WTC11 (cell line): ENCODE measurements at regions not wholly inside any gene's neighbourhood (a gene's known extent, or its start where the extent isn't known, plus 50 kb on each side); places are given as distances from the start of the nearest gene placed in this dataset.

ENCODE experiments used
- ATAC-seq: fragments of 200-7000 bp; cut with Tn5 transposase; 2 replicates; pipeline ENCODE4 v1.10.0; 2021; ENCODE audit warnings: mild to moderate bottlenecking, moderate library complexity
- CTCF ChIA-PET: fragments of 300-600 bp; sonication (Branson Sonifier 250); formaldehyde crosslinking; loops from one replicate; lab custom pipeline; 2021; ENCODE audit warnings: antibody characterized with exemption; lab: Charles Lee
- POLR2A ChIA-PET: fragments of 350-600 bp; sonication (Branson Sonifier 250); formaldehyde crosslinking; loops from one replicate; lab custom pipeline; 2021; ENCODE audit warnings: antibody characterized with exemption; lab: Charles Lee
- DNase-seq: peaks from one replicate; pipeline ENCODE4 v3.0.0; 2021; ENCODE audit warnings: low spot score
- H3K27ac Mint-ChIP-seq: 2 replicates; pipeline ENCODE4 v1.8.0; 2021; ENCODE audit warnings: mixed read lengths
- H3K27me3 Mint-ChIP-seq: 2 replicates; pipeline ENCODE4 v1.8.0; 2021; ENCODE audit warnings: low read depth, mild to moderate bottlenecking, moderate library complexity, mixed read lengths
- H3K36me3 Mint-ChIP-seq: 2 replicates; pipeline ENCODE4 v1.8.0; 2021; ENCODE audit warnings: mixed read lengths
- H3K4me1 Mint-ChIP-seq: 2 replicates; pipeline ENCODE4 v1.8.0; 2022; ENCODE audit warnings: mixed read lengths
- H3K4me3 Mint-ChIP-seq: 2 replicates; pipeline ENCODE4 v1.8.0; 2021; ENCODE audit warnings: mild to moderate bottlenecking, moderate library complexity, mixed read lengths
- H3K9me3 Mint-ChIP-seq: 2 replicates; pipeline ENCODE4 v1.8.0; 2021; ENCODE audit warnings: mixed read lengths
- ESRRA ChIP-seq: sonication (generic); formaldehyde crosslinking; IDR thresholded peaks from 2 replicates; pipeline ENCODE4 v1.8.1; 2022; ENCODE audit warnings: mild to moderate bottlenecking, missing genetic modification reagents, borderline replicate concordance
- FOXJ3 ChIP-seq: sonication (generic); formaldehyde crosslinking; IDR thresholded peaks from 2 replicates; pipeline ENCODE4 v1.9.0; 2021; ENCODE audit warnings: missing genetic modification reagents, mild to moderate bottlenecking, borderline replicate concordance
- NFYB ChIP-seq: sonication (generic); formaldehyde crosslinking; conservative IDR thresholded peaks from 2 replicates; pipeline ENCODE4 v1.8.0; 2022; ENCODE audit warnings: low read depth, missing genetic modification reagents
- NR1H2 ChIP-seq: sonication (generic); formaldehyde crosslinking; IDR thresholded peaks from 2 replicates; pipeline ENCODE4 v1.9.0; 2021; ENCODE audit warnings: mild to moderate bottlenecking, moderate library complexity, missing genetic modification reagents
- RORB ChIP-seq: fragments of 250-450 bp; sonication (Bioruptor Pico); IDR thresholded peaks from 2 replicates; pipeline ENCODE4 v1.9.0; 2021; ENCODE audit warnings: mild to moderate bottlenecking
- SMAD3 ChIP-seq: sonication (generic); formaldehyde crosslinking; IDR thresholded peaks from 2 replicates; pipeline ENCODE4 v1.8.0; 2022; ENCODE audit warnings: missing genetic modification reagents, mild to moderate bottlenecking, borderline replicate concordance
- SMAD4 ChIP-seq: sonication (generic); formaldehyde crosslinking; IDR thresholded peaks from 2 replicates; pipeline ENCODE4 v1.8.0; 2022; ENCODE audit warnings: mild to moderate bottlenecking, missing genetic modification reagents
- SOX15 ChIP-seq: fragments of 250-450 bp; sonication (Bioruptor Pico); IDR thresholded peaks from 2 replicates; pipeline ENCODE4 v1.9.0; 2021; ENCODE audit warnings: mild to moderate bottlenecking
- TCF7 ChIP-seq: sonication (generic); formaldehyde crosslinking; IDR thresholded peaks from 2 replicates; pipeline ENCODE4 v1.8.0; 2022; ENCODE audit warnings: mild to moderate bottlenecking, low read depth, missing genetic modification reagents, moderate library complexity
- ZBTB21 ChIP-seq: sonication (generic); formaldehyde crosslinking; IDR thresholded peaks from 2 replicates; pipeline ENCODE4 v1.8.1; 2023; ENCODE audit warnings: mild to moderate bottlenecking, missing genetic modification reagents, borderline replicate concordance
- ZNF121 ChIP-seq: sonication (generic); formaldehyde crosslinking; IDR thresholded peaks from 2 replicates; pipeline ENCODE4 v1.8.0; 2023; ENCODE audit warnings: missing genetic modification reagents
- TF ChIP-seq, protein P1 (sequence below): sonication (generic); formaldehyde crosslinking; conservative IDR thresholded peaks from 2 replicates; pipeline ENCODE4 v1.8.1; 2023; ENCODE audit warnings: mild to moderate bottlenecking, low read depth, missing genetic modification reagents, moderate library complexity
- TF ChIP-seq, protein P2 (sequence below): fragments of 250-450 bp; sonication (Bioruptor Pico); IDR thresholded peaks from 2 replicates; pipeline ENCODE4 v1.9.0; 2021; ENCODE audit warnings: moderate library complexity, mild to moderate bottlenecking, inconsistent platforms, borderline replicate concordance
- TF ChIP-seq, protein P3 (sequence below): sonication (generic); formaldehyde crosslinking; IDR thresholded peaks from 2 replicates; pipeline ENCODE4 v1.8.0; 2023; ENCODE audit warnings: missing genetic modification reagents
- TF ChIP-seq, protein P4 (sequence below): fragments of 250-450 bp; sonication (Bioruptor Pico); IDR thresholded peaks from 2 replicates; pipeline ENCODE4 v1.8.0; 2021; ENCODE audit warnings: mild to moderate bottlenecking
- TF ChIP-seq, protein P5 (sequence below): sonication (generic); formaldehyde crosslinking; IDR thresholded peaks from 2 replicates; pipeline ENCODE4 v1.8.1; 2023; ENCODE audit warnings: mild to moderate bottlenecking, moderate library complexity, missing genetic modification reagents
- TF ChIP-seq, protein P6 (sequence below): fragments of 200-600 bp; IDR thresholded peaks from 2 replicates; pipeline ENCODE4 v1.8.0; 2022; ENCODE audit warnings: antibody characterized with exemption
- TF ChIP-seq, protein P7 (sequence below): sonication (generic); formaldehyde crosslinking; IDR thresholded peaks from 2 replicates; pipeline ENCODE4 v1.8.0; 2022; ENCODE audit warnings: missing genetic modification reagents

DNA sequence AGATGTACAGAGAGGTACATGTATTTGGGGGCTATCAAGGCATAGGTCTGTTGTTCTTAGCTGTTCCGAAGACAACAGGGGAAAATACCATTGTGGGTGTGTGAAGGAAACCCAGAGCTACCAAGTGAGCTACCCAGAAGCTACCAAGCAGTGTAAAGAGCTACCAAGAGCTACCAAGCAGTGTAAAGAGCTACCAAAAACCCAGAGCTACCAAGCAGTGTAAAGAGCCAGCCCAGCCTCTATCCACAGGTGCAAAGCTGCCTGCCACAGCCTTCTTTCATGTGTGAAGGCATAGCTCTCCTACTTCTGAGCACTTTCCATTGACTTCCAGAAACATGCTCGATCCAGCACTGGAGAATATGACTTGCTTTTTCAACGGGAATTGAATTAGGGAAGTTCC lies 145.7 kb downstream of the AKAP11 start (continued):
- no peak for TF ChIP-seq SMAD4 (CRISPR knock-in tag)
- TF ChIP-seq, protein P1, sequence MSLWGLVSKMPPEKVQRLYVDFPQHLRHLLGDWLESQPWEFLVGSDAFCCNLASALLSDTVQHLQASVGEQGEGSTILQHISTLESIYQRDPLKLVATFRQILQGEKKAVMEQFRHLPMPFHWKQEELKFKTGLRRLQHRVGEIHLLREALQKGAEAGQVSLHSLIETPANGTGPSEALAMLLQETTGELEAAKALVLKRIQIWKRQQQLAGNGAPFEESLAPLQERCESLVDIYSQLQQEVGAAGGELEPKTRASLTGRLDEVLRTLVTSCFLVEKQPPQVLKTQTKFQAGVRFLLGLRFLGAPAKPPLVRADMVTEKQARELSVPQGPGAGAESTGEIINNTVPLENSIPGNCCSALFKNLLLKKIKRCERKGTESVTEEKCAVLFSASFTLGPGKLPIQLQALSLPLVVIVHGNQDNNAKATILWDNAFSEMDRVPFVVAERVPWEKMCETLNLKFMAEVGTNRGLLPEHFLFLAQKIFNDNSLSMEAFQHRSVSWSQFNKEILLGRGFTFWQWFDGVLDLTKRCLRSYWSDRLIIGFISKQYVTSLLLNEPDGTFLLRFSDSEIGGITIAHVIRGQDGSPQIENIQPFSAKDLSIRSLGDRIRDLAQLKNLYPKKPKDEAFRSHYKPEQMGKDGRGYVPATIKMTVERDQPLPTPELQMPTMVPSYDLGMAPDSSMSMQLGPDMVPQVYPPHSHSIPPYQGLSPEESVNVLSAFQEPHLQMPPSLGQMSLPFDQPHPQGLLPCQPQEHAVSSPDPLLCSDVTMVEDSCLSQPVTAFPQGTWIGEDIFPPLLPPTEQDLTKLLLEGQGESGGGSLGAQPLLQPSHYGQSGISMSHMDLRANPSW (CRISPR knock-in tag), result no peak
- no peak for TF ChIP-seq SOX15 (CRISPR knock-in tag)
- no peak for TF ChIP-seq SMAD3 (CRISPR knock-in tag)
- TF ChIP-seq, protein P2, sequence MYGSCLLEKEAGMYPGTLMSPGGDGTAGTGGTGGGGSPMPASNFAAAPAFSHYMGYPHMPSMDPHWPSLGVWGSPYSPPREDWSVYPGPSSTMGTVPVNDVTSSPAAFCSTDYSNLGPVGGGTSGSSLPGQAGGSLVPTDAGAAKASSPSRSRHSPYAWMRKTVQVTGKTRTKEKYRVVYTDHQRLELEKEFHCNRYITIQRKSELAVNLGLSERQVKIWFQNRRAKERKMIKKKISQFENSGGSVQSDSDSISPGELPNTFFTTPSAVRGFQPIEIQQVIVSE (CRISPR knock-in tag), result no peak

DNA sequence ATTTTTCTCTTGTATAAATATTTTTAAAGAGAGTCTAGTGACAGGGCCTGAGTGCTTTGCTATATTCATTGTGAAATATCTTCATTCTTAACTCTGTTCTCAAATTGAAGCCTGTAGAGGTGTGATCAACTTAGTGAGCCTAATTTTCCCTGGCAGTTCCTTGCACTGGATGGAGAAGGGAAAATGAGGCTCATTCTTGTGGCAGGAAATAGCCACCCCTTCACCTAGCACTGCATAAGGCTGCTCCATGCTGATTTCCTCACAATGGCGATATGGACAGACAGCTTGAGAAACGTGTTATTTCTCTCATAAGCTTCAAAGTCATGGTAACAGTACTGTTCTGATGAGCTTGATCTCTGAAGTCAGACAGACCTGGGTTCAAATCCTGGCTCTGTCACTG lies 146.2 kb downstream of the AKAP11 start:
- POLR2A ChIA-PET, result interaction anchor here (0.6 kb wide), 1 partner anchor 384 kb away, joined by 8 read pairs; no protein-coding TSS in a partner anchor
- Mint-ChIP-seq H3K9me3 (peaks cover 7% of the 10 kb centered on the region), H3K36me3 (peaks cover under 1% of the 10 kb centered on the region; the same call in 1 of the 2 replicates), H3K4me1 (0 out of 2 replicates have a peak, but pooled peaks cover 3% of the 10 kb centered on the region), H3K27me3 (no peaks in the 10 kb centered on the region), H3K4me3 (no peak overlapping the region), H3K27ac (no peak overlapping the region)
- ATAC-seq, result no peak
- no peak for DNase-seq
- CTCF ChIA-PET, result no interaction called here
- TF ChIP-seq, protein P3, sequence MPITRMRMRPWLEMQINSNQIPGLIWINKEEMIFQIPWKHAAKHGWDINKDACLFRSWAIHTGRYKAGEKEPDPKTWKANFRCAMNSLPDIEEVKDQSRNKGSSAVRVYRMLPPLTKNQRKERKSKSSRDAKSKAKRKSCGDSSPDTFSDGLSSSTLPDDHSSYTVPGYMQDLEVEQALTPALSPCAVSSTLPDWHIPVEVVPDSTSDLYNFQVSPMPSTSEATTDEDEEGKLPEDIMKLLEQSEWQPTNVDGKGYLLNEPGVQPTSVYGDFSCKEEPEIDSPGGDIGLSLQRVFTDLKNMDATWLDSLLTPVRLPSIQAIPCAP (CRISPR knock-in tag), result no peak
- no peak for TF ChIP-seq ZBTB21 (CRISPR knock-in tag)
- no peak for TF ChIP-seq ZNF121 (CRISPR knock-in tag)
- TF ChIP-seq, protein P4, sequence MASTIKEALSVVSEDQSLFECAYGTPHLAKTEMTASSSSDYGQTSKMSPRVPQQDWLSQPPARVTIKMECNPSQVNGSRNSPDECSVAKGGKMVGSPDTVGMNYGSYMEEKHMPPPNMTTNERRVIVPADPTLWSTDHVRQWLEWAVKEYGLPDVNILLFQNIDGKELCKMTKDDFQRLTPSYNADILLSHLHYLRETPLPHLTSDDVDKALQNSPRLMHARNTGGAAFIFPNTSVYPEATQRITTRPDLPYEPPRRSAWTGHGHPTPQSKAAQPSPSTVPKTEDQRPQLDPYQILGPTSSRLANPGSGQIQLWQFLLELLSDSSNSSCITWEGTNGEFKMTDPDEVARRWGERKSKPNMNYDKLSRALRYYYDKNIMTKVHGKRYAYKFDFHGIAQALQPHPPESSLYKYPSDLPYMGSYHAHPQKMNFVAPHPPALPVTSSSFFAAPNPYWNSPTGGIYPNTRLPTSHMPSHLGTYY (CRISPR knock-in tag), result no peak
- TF ChIP-seq ESRRA, result no peak
- TF ChIP-seq NFYB (CRISPR knock-in tag), result no peak
- TF ChIP-seq, protein P5, sequence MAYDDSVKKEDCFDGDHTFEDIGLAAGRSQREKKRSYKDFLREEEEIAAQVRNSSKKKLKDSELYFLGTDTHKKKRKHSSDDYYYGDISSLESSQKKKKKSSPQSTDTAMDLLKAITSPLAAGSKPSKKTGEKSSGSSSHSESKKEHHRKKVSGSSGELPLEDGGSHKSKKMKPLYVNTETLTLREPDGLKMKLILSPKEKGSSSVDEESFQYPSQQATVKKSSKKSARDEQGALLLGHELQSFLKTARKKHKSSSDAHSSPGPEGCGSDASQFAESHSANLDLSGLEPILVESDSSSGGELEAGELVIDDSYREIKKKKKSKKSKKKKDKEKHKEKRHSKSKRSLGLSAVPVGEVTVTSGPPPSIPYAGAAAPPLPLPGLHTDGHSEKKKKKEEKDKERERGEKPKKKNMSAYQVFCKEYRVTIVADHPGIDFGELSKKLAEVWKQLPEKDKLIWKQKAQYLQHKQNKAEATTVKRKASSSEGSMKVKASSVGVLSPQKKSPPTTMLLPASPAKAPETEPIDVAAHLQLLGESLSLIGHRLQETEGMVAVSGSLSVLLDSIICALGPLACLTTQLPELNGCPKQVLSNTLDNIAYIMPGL (CRISPR knock-in tag), result no peak
- no peak for TF ChIP-seq NR1H2 (CRISPR knock-in tag)
- TF ChIP-seq FOXJ3 (CRISPR knock-in tag), result no peak
- TF ChIP-seq, protein P6, sequence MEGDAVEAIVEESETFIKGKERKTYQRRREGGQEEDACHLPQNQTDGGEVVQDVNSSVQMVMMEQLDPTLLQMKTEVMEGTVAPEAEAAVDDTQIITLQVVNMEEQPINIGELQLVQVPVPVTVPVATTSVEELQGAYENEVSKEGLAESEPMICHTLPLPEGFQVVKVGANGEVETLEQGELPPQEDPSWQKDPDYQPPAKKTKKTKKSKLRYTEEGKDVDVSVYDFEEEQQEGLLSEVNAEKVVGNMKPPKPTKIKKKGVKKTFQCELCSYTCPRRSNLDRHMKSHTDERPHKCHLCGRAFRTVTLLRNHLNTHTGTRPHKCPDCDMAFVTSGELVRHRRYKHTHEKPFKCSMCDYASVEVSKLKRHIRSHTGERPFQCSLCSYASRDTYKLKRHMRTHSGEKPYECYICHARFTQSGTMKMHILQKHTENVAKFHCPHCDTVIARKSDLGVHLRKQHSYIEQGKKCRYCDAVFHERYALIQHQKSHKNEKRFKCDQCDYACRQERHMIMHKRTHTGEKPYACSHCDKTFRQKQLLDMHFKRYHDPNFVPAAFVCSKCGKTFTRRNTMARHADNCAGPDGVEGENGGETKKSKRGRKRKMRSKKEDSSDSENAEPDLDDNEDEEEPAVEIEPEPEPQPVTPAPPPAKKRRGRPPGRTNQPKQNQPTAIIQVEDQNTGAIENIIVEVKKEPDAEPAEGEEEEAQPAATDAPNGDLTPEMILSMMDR, result no peak
- TF ChIP-seq, protein P7, sequence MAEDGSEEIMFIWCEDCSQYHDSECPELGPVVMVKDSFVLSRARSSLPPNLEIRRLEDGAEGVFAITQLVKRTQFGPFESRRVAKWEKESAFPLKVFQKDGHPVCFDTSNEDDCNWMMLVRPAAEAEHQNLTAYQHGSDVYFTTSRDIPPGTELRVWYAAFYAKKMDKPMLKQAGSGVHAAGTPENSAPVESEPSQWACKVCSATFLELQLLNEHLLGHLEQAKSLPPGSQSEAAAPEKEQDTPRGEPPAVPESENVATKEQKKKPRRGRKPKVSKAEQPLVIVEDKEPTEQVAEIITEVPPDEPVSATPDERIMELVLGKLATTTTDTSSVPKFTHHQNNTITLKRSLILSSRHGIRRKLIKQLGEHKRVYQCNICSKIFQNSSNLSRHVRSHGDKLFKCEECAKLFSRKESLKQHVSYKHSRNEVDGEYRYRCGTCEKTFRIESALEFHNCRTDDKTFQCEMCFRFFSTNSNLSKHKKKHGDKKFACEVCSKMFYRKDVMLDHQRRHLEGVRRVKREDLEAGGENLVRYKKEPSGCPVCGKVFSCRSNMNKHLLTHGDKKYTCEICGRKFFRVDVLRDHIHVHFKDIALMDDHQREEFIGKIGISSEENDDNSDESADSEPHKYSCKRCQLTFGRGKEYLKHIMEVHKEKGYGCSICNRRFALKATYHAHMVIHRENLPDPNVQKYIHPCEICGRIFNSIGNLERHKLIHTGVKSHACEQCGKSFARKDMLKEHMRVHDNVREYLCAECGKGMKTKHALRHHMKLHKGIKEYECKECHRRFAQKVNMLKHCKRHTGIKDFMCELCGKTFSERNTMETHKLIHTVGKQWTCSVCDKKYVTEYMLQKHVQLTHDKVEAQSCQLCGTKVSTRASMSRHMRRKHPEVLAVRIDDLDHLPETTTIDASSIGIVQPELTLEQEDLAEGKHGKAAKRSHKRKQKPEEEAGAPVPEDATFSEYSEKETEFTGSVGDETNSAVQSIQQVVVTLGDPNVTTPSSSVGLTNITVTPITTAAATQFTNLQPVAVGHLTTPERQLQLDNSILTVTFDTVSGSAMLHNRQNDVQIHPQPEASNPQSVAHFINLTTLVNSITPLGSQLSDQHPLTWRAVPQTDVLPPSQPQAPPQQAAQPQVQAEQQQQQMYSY (CRISPR knock-in tag), result no peak
- no peak for TF ChIP-seq RORB (CRISPR knock-in tag)
- no peak for TF ChIP-seq TCF7 (CRISPR knock-in tag)
